ENCODE measurements at regions not wholly inside any gene's neighbourhood (a gene's known extent, or its start where the extent isn't known, plus 50 kb on each side); places are given as distances from the start of the nearest gene placed in this dataset.
"Not testable (repeated sequence)": the region's sequence is repeated elsewhere in the genome, so short reads cannot be mapped to it uniquely, and the experiment has no call there.

DNA sequence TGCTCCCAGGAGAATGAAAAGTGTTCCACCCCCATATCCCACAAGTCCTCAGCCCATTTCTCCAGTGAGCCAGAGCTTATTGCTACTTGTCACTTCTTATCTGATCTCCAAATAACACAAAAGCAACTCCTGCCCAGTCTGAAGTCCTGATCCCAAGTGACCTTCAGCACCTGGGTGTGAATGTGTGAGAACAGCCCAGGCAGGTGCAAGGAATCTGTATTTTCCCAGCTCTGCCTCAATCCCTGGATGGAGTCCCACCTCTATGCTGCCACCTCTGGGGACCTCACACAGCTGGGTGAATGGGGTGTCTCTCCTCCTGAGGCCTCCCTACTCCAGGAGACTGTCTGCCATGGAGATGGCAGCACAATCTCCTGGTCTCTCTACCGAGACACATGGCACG, 402.4 kb upstream of the PROX1 start:
- DNase-seq (ENCODE audit: low read depth): no peak

DNA sequence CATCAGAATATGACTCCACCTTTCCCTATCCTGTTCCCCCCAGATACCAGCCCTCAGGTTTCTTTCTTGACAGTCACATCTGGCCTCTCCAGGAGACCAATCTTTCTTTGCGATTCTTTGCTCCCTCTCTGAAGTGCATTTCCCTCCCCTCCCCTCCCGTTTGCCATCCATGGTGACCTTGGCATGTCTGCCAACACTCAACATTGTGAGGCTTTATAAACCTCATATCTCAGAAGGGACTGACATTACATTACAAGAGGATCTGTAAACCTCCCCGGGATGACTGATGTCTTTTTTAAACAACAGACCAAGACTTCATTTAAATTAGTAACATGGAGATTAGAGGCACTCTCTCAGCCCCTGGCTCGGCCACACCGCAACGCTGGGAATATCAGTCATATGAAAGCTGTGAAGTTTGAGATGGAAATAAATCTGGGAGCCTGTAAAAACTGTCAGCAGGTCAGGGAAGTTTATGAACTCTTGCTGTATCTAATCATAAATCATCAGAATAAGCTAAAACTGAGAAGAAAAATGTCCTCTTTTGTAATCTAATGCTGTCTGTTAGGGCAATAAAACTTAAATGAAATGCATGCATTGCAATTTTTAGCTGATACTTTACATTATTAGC, 401.7 kb upstream of the PROX1 start:
- DNase-seq (ENCODE audit: low read depth): no peak

DNA sequence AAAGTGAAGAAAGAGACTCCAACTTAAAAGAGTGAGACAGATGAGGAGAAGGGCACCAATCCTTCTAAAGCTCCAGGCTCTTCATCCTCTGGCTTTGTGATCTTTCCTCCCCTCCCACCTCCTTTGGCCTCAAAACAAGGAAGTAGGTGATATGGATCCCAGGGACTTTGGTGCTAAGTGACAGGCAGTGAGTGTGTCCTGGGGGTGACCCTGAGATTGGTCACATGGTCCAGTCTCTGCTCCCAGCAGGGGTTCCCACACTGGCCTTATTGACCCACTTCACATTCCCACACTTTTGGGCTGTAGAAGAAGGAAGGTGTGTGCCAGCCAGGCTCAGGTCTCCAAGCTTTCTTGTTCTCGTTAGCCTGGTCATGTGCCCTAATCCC, 401.2 kb upstream of the PROX1 start:
- no peak for DNase-seq (ENCODE audit: low read depth)

DNA sequence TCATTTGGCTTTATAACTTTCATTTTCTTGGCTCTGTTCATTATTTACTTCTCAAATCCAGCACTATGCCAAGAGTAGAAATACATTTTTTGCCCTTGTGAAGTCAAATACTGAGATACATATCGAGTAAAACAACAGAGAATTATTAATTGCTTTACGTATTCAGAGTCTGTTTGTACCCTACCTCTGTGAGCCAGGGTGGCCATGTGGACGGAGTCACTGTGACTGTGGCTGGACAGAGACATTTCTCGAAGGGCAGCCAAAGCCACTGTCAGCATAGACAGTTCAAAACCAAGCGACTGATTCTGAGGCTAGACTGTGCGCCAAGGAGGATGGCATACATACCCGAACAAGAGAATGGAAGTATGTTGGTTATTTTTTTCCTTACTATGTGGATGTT, 391.0 kb upstream of the PROX1 start:
- DNase-seq (ENCODE audit: low read depth): no peak

DNA sequence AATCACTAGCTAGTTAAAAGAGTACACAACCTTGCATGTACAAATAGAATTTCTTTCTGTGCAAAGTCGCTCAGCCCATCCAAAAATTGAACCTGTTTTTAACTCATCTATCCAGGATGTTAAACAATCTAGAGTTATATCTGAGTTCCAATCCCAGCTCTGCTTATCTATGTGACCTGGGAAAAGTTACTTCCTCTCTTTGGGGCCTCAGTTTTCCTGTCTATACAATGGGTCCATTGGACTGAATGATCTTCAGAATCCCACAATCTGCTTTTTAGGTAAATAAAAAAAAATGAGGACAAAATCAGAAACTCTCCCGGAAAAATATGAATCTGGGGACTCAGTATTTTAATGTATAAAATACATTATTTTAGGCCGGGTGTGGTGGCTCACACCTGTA, 389.5 kb upstream of the PROX1 start:
- DNase-seq (ENCODE audit: low read depth): no peak

DNA sequence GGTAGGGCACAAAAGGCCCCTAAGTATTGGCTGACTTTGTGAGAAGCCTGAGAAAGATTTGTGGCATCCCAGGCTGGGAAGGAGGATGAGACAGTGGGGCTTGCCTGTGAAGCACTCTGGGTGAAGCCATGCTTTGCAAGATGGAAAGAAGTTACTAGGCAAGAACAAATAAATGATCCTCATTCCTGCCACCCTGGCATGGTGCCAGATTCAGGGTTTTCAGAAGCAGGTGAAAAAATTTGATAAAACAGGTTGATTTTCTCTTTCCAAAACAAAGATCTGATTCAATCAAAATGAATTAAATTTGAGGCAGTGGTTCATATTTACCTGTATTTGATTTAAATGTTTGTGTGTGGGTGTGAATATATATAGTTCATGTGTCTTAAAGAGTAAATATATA, 386.9 kb upstream of the PROX1 start:
- no peak for DNase-seq (ENCODE audit: low read depth)

DNA sequence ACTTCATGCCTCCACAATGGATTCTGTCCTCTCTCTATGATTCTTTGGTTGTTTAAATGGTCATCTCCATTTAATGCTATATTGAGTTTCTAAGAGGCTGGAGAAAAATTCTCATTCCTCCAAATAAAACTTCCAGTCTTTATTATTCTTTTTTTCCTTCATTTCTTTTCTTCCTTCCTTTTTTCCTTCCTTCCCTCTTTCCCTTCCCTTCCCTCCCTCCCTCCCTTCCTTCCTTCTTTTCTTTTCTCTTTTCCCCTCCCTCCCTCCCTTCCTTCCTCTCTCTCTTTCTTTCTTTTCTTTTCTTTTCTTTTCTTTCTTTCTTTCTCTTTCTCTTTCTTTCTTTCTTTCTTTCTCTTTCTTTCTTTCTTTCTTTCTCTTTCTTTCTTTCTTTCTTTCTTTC, 386.1 kb upstream of the PROX1 start:
- DNase-seq (ENCODE audit: low read depth): not testable (repeated sequence)

DNA sequence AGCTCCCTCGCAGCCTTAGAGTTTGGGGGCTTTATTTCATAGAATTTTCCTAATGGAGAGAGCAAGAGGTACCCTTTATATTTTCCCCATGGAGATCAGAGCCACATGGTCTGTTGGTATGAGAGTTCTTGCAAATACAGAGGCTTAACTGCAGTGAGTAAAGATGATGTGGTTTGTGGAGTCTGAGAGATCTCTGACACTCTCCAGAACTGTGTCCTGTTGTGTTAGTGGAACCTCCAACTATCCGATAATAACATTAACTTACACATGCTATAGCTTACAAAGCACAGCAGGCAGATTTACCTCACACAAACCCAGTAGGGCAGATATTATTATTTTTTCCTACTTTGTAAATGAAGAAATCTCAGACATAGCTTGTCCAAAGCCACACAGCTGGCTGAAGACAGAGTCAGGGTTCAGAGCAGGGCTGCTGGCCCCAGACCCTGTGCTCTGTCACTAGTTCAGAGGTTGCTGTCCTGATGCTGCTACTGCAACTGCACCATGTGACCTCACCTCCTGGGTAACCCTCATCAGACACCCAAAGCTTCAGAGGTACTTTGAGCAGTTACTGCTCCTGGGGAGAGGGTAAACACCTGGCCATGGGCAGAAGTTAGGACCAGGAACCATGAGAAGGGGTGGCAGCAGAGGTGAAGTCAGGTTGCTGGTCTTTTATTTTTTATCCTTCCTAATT, 384.8 kb upstream of the PROX1 start:
- DNase-seq (ENCODE audit: low read depth): no peak

DNA sequence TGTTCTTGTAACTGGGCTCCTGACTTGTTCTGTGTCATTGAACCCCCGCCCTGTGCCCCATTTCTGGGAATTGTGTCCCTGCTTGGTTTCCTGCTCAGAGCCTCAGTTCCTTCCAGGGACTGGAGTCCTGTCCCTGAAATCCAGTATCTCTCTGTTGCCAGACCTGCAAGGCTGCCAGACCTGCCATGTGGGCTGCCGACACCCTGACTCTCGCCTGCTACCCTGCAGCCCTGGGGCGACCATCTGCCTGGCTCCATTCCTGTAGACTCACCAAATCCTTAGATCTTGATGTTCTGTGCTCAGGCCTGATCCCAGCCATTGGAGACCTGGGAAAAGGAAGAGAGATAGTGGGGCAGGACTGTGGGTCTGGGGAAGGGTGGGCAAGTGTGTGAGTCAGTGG, 383.3 kb upstream of the PROX1 start:
- no peak for DNase-seq (ENCODE audit: low read depth)

DNA sequence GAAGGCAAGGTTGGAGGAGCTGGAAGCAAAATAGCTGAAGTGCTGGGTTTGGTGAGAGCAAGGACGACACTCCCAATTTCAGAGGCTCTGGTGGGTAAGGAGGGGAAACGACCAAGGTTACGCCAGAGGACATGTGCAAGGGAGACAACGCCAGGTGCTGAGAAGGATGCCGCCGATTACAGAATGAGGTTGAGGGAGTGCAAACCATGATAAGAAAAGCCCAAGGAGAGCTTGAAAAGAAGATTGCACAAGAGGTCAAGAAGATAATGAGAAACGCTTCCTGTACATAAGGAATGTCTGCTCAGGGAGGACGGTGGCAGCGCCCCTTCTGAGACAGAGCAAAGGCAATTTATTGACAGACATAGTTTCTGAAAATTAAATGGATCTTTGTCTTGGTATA, 382.0 kb upstream of the PROX1 start:
- DNase-seq (ENCODE audit: low read depth): no peak

DNA sequence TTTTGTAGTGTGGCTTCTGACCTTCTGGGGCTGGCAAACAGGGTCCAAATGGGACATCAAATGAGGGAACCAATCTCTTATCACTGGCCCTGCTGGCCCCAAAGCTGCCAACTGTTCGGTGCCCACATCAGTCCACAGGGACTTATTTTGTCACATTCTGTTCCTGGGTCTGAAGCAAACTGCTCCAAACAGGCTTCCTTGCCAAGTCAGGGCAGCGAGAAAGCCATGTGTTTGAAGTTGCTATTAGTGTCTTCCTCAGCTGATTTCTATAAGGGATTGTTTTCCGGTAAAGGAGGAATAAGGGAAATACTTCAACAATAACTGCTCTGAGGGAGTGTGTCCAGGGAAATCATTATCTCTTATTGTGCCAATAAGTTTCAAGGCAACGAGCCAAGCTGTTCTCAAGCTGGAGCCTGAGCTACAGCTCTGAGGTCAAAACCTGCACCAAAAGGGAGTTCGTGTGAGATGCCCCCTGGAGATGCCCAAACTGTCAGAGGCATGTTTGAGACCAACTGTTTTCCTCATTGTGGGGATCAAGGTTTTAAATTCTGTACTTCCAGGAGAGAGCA, 381.4 kb upstream of the PROX1 start:
- no peak for DNase-seq (ENCODE audit: low read depth)

DNA sequence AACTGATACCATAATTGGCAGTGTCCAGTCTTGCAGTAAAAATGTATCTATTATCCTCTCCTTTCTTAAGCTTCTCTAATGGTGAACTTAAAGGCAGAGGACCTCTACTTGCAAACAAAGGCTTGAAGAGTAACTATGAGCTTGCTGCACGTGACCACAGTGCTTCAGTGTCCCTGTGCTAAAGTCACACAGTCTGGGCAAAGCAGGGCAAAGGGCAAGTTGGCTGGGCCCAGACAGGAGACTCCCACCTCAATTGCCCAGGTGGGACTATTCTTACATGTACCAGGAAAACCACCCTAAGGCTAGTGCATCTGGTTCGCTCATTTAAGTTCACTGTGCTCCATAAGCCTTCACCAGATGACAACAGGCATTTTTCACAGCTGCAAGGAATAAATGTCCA, 374.2 kb upstream of the PROX1 start:
- no peak for DNase-seq (ENCODE audit: low read depth)

DNA sequence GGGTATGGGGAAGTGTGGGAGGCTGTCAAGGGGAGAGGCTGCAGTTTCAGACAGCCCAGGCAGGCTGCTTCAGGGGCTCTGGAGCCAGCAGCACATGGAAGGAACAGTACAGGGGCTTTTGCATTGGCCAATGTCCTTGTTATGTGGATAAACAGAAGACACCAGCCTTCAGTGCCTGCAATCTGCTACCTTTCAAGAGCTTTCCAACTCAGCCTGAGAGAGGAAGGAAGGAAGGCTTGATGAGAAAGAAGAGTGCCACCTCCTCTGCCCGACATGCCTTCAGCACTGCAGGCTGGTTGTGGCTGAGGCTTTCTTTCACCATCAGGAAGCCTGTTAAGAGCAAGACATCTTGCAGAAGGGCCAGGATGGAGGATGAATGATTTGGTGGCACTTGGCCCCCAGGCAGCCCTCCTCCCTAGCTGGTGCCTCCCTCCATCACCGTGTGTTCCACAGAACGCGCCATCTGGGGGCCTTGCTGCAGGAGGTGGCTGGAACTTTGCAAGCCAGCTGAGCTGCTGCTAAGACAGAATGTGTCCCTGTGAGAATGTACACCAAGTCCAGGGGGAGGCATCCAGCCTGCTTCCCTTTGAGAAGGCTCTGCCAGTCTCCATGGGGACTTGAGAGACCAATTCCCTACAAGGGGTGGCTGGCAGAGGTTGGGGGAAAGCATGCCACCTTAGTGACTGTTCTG, 372.4 kb upstream of the PROX1 start:
- DNase-seq (ENCODE audit: low read depth): no peak

DNA sequence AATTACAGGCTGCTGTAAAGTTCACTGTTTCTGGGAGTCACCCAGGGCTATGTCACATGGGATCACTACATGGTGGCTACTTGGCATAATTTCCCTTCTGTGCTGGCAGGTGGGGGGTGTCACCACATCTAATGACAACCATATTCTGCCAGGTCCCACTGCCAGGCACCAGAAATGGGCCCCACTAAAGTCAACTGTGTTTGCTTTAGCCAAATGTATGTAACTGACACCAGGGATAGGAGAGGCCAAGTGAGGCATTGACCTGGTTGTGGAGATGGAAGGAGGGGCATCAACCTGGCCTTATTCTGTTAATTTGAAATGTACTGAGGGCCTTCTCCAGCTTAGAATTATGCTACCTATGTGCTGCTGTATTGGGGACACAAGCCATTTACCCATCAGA, 370.6 kb upstream of the PROX1 start:
- DNase-seq (ENCODE audit: low read depth): no peak

DNA sequence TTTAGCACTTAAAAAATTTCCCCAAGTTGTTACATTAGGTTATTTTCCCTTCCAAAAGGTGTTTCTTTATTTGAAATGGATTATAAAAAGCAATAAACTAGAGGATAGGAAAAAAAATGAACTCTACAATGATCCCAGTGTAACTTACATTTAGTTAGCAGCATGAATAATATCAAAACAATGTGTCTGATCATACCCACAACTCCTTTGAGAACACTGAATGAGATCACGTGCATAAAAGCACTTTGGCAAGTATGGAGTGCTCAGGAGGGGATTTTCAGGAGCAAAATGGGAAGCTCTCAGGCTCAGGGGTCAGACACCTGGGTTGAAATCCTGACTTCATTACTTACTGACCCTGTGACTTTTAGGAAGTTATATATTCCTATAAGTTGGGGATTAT, 369.7 kb upstream of the PROX1 start:
- no peak for DNase-seq (ENCODE audit: low read depth)

DNA sequence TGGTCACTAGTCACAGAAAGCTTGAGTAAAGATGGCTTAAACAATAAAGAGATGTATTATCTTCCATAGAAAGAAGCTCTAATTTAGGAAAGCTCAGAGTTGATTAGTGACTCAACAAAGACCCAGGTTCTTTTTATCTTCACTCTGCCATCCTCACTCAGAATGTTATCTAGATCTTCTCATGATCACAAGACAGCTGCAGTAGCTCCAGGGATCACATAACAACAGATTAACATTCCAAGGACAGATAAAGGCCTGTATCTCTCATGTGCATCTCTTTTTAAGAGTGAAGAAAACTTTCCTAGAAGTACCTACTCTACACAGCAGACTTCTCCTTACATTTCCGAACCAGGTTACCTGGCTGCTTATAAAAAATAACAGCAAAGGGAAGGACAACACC, 368.7 kb upstream of the PROX1 start:
- DNase-seq (ENCODE audit: low read depth): no peak

DNA sequence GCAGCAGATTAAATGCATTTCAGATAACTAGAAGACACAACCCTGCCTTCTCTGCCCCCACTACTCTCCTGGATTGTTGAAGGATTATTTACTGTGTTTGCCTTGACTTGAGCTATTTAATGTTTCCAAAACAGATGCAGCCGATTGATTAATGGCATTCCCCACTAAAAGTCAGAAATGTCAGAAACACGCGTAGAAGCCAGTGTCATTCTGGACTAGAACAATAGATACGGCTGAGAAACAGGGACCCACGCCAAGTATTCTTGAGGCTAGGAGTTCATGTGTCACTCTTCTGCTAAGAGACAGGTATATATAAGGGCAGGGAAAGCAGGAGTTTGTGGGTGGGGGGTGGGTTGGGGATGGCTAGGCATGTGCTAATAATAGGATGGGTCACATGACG, 366.7 kb upstream of the PROX1 start:
- DNase-seq (ENCODE audit: low read depth): no peak

DNA sequence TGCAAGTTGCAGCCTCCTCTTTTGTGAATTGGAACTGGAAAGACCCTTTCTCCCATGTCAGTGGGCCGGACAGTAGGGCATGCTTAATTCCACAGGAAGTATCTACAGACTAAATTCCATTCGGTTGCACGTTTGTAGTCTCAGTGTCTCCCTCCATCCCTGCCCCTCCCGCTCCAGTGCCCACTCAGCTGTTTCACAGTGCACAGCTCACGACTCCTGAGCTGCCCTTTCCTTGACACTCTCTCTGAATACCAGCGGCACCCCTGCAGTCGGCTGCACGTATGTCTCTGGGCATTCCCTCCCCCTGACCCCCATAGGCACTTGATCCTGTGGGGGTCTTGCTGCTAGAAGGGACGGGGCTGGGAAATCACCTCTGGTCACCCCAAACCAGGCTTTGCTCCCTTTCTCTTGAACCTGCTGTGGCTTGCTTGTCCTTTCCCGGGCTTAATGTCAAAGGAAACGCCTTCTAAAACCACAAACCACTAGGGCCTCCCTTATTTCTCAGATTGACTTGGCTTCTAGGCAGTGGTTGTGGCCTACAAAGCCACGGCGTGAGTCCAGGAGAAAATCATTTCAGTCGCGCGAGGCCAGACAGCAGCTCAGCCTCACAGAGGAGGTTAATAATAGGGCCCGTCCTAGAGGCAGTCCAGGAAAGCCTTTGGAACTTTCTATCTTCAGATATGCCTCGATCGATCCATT, 365.3 kb upstream of the PROX1 start:
- no peak for DNase-seq (ENCODE audit: low read depth)

DNA sequence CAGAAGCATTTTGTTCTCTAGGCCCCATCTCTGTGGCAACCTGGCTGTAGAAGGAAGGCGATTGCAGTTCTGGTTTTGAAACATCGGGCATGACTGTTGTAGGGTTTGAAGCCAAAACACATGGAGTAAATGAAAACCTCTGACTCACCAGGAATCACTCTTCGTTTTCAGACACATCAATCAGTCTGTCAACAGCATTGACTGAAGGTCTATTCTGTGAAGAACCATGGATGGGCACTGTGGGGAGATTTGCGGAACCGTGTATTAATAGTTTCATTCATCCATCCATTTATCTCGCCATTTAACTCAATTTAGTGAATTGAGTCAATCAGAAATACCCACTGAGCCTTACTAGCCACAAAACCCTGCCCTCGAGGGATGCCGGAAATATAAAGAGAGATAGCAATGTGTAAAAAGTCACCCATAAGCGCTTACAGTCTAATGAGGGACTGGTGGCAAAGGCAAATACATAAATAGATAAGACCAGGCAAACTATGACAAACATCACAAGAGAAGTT, 364.6 kb upstream of the PROX1 start:
- no peak for DNase-seq (ENCODE audit: low read depth)

DNA sequence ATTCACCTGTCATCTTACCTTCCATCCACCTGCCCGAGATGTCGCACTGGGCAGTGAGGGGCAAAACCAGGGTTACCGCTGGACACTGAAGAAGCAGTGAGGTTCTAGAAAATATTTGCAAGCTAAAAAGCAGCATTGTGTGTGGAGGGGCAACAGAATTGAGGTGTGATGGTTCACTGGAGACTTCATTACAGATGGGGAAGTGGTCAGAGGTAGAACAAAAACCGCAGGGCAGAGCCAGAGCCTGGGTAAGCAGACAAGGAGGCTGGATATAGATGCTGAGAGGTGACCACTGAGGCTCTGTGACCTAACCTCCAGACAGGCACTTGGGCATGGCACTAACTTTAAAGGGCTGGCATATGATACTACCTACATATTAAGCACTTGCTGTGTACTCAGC, 363.9 kb upstream of the PROX1 start:
- DNase-seq (ENCODE audit: low read depth): no peak

DNA sequence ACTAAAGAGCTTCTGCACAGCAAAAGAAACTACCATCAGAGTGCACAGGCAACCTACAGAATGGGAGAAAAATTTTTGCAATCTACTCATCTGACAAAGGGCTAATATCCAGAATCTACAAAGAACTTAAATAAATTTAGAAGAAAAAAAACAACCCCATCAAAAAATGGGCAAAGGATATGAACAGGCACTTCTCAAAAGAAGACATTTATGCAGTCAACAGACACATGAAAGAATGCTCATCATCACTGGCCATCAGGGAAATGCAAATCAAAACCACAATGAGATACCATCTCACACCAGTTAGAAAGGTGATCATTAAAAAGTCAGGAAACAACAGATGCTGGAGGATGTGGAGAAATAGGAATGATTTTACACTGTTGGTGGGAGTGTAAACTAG, 351.0 kb upstream of the PROX1 start:
- DNase-seq (ENCODE audit: low read depth): not testable (repeated sequence)

DNA sequence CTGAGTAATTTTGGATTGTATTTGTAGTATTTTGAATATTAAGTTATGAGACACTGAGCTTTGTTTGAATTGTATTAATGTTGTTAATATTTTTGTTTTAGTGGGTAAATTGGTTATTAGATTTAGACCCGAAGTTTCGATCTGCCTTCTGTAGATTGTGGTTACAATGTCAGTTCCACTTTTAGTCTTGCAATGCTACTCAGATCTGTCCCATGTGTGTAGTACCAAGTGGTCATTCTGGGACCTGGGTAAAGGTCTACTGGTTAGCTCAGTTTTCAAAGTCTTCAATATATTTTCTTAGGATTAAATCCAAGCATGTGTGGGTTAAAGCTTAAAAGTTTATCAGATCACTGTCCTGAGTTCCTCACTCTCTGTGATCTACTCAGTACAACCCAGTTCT, 346.5 kb upstream of the PROX1 start:
- DNase-seq (ENCODE audit: low read depth): no peak

DNA sequence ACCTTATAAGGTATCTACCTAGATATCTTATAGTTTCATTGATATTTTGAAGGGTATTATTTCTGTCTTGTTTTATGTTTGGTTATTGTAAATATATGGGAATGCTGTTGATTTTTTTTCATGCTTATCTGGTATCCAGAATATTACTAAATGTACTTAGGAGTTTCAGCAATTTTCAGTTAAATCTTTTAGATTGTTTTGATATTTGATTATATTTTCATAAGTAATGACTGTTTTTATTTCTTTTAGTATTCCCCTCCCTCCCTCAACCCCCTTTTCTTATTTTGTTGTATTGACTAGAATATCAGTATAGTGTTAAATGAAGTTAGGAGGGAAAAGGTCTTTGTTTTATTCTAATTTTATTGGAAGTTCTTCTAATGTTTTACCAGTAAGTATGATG, 344.4 kb upstream of the PROX1 start:
- no peak for DNase-seq (ENCODE audit: low read depth)

Measured in T-helper 22 cell (primary cell).